ENCODE measurements at regions not wholly inside any gene's neighbourhood (a gene's known extent, or its start where the extent isn't known, plus 50 kb on each side); places are given as distances from the start of the nearest gene placed in this dataset.
"Not testable (repeated sequence)": the region's sequence is repeated elsewhere in the genome, so short reads cannot be mapped to it uniquely, and the experiment has no call there.

DNA sequence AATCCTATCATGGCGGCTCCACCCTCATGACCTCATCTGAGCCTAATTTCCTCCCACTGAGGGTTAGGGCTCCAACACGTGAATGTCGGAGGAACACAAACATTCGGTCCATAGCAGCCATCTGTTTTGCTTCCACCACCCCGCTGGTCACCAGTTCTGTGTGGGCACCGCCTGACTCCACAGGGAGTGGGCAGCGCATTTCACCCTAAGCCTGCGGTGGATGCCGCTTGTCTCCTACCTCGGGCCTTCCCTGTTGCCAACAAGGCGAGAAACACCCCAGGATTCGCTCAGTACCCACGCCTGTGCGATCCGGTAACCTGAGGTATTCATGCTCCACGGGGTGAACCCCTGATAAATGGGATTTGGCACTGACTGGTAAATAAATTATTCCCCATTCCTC is 95.2 kb upstream of the PPP2R5C start:
- no peak overlapping the region for H3K27ac Mint-ChIP-seq
- H3K27me3 Mint-ChIP-seq, result peaks cover 20% of the 10 kb centered on the region
- no peaks in the 10 kb centered on the region for H3K4me1 Mint-ChIP-seq (ENCODE audit: low read depth)
- H3K9me3 Mint-ChIP-seq, result peaks cover 25% of the 10 kb centered on the region
- H3K36me3 Mint-ChIP-seq (ENCODE audit: low read depth), result no peaks in the 10 kb centered on the region
- intact Hi-C loops (cut with micrococcal nuclease), result no loop called here
- H3K4me3 Mint-ChIP-seq, result no peak overlapping the region

DNA sequence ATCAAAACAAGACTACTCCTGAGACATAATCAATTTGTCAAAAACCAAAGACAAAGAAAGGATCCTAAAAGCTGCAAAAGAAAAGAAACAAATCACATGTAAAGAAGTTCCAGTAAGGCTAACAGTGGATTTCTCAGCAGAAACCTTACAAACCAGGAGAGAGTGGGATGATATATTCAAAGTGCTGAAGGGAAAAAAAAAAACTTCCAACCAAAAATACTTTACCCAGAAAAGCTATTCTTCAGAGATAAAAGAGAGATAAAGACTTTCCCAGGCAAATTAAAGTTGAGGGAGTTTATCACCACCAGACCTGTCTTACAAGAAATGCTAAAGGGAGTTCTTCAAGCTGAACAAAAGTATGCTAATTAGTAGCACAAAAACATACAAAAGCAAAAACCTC is 91.9 kb upstream of the PPP2R5C start:
- Mint-ChIP-seq H3K27ac (no peak overlapping the region), H3K27me3 (peaks cover 28% of the 10 kb centered on the region), H3K36me3 (ENCODE audit: low read depth) (no peaks in the 10 kb centered on the region), H3K9me3 (peaks cover 32% of the 10 kb centered on the region), H3K4me1 (ENCODE audit: low read depth) (no peaks in the 10 kb centered on the region), H3K4me3 (no peak overlapping the region)
- intact Hi-C loops (cut with micrococcal nuclease), result no loop called here

DNA sequence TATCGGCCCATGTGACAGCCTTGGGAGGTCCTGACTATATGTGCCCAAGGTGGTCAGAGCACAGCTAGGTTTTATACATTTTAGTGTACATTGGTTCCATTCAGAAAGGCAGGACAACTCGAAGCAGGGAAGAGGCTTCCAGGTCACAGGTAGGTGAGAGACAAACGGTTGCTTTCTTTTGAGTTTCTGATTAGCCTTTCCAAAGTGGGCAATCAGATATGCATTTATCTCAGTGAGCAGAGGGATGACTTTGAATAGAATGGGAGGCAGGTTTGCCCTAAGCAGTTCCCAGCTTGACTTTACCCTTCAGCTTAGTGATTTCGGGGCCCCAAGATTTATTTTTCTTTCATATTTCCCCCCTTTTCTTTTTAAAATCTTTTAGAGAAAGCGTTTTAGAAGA is 87.6 kb upstream of the PPP2R5C start:
- peaks cover 31% of the 10 kb centered on the region for H3K27me3 Mint-ChIP-seq
- intact Hi-C loops (cut with micrococcal nuclease), result no loop called here
- no peaks in the 10 kb centered on the region for H3K36me3 Mint-ChIP-seq (ENCODE audit: low read depth)
- H3K4me3 Mint-ChIP-seq, result no peak overlapping the region
- H3K4me1 Mint-ChIP-seq (ENCODE audit: low read depth), result no peaks in the 10 kb centered on the region
- H3K9me3 Mint-ChIP-seq, result peaks cover 30% of the 10 kb centered on the region
- H3K27ac Mint-ChIP-seq, result no peak overlapping the region

DNA sequence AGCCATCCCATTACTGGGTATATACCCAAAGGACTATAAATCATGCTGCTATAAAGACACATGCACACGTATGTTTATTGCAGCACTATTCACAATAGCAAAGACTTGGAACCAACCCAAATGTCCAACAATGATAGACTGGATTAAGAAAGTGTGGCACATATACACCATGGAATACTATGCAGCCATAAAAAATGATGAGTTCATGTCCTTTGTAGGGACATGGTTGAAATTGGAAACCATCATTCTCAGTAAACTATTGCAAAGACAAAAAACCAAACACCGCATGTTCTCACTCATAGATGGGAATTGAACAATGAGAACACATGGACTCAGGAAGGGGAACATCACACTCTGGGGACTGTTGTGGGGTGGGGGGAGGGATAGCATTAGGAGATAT is 85.7 kb upstream of the PPP2R5C start:
- intact Hi-C loops (cut with micrococcal nuclease); H3K27ac Mint-ChIP-seq; H3K4me3 Mint-ChIP-seq; H3K4me1 Mint-ChIP-seq (ENCODE audit: low read depth); H3K36me3 Mint-ChIP-seq (ENCODE audit: low read depth): not testable (repeated sequence)
- Mint-ChIP-seq H3K9me3 (peaks cover 11% of the 10 kb centered on the region), H3K27me3 (peaks cover 26% of the 10 kb centered on the region)

DNA sequence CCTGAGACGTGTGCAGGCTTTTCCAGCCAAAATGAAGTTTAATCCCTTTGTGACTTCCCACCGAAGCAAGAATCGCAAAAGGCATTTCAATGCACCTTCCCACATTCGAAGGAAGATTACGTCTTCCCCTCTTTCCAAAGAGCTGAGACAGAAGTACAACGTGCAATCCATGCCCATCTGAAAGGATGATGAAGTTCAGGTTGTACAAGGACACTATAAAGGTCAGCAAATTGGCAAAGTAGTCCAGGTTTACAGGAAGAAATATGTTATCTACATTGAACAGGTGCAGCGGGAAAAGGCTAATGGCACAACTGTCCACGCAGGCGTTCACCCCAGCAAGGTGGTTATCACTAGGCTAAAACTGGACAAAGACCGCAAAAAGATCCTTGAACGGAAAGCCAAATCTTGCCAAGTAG is 83.6 kb upstream of the PPP2R5C start:
- H3K4me1 Mint-ChIP-seq (ENCODE audit: low read depth); H3K4me3 Mint-ChIP-seq; H3K36me3 Mint-ChIP-seq (ENCODE audit: low read depth); H3K27ac Mint-ChIP-seq; H3K9me3 Mint-ChIP-seq; intact Hi-C loops (cut with micrococcal nuclease): not testable (repeated sequence)
- H3K27me3 Mint-ChIP-seq, result peaks cover 20% of the 10 kb centered on the region

DNA sequence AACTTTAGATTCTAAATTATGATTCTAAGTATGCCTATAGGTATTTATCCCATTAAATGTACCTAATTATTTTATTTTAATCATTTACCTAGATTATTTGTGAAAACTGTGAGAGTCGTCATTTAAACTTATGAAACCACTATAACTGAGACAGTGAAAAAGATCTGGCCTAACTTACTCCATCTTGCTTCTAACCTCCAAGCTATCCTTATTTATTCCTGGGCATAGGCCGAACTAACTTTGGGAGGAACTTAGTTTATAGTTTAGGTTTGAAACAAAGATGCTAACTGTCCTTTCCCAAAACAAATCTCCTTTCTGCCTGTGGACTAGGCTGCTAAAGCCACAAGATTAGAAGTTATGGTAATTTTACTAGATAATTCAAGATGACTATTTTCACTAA is 79.7 kb upstream of the PPP2R5C start:
- Mint-ChIP-seq H3K9me3 (no peaks in the 10 kb centered on the region), H3K4me1 (ENCODE audit: low read depth) (no peaks in the 10 kb centered on the region), H3K27ac (no peak overlapping the region), H3K4me3 (no peak overlapping the region), H3K27me3 (peaks cover 29% of the 10 kb centered on the region), H3K36me3 (ENCODE audit: low read depth) (no peaks in the 10 kb centered on the region)
- intact Hi-C loops (cut with micrococcal nuclease), result no loop called here

DNA sequence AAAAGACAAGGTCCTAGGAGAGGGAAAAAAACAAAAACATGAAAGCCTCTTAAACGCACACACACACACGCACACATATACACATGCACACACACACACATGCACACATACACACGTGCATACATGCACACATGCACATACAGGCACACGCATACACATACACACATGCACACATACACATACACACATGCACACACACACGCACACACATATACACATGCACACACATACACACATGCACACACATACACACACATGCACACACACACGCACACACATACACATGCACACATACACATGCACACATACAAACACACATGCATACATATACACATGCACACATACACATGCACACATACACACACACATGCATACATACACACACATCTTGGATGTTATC is 78.1 kb upstream of the PPP2R5C start:
- peaks cover 26% of the 10 kb centered on the region for H3K27me3 Mint-ChIP-seq
- intact Hi-C loops (cut with micrococcal nuclease), result no loop called here
- H3K27ac Mint-ChIP-seq, result no peak overlapping the region
- H3K4me3 Mint-ChIP-seq, result no peak overlapping the region
- no peaks in the 10 kb centered on the region for H3K36me3 Mint-ChIP-seq (ENCODE audit: low read depth)
- H3K9me3 Mint-ChIP-seq, result no peaks in the 10 kb centered on the region
- no peaks in the 10 kb centered on the region for H3K4me1 Mint-ChIP-seq (ENCODE audit: low read depth)

DNA sequence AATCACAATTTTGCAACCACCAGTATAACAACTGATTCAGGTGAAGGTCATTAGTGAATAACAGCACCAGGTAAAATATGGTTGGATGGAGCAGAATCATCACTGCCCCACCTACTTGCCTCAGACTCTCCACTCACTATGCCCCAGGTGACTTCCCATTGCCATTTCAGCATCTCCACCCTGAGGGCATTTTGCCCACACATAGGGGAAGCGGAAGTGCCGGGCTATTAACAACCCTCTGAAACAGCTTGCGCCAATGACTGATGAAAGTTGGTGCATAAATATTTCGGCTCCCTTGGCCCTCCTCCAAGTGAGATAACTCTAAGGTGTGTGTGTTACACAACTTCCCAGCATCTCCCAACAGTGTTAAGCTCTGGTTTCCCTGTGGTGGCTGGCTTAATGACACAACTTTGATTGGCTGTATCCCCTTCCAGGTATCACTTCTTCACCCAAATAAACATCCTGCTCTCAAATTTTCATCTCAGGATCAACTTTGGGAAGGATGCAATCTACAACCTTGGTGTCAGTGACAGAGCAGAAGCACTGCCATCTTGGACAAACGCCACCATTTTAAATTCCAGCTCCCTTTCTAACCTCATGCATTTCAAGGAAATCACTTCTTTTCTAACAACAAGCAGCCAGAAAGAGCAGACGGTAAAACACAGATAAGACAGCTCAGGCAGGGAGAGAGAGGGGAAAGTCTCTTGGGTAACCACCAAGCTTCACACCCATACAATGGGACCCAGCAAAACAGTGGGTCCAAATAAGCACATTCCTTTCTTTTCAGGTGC is 73.6 kb upstream of the PPP2R5C start:
- no peak overlapping the region for H3K27ac Mint-ChIP-seq
- no peaks in the 10 kb centered on the region for H3K4me1 Mint-ChIP-seq (ENCODE audit: low read depth)
- no peak overlapping the region for H3K4me3 Mint-ChIP-seq
- H3K27me3 Mint-ChIP-seq, result peaks cover 28% of the 10 kb centered on the region
- no peaks in the 10 kb centered on the region for H3K36me3 Mint-ChIP-seq (ENCODE audit: low read depth)
- intact Hi-C loops (cut with micrococcal nuclease), result no loop called here
- no peaks in the 10 kb centered on the region for H3K9me3 Mint-ChIP-seq

DNA sequence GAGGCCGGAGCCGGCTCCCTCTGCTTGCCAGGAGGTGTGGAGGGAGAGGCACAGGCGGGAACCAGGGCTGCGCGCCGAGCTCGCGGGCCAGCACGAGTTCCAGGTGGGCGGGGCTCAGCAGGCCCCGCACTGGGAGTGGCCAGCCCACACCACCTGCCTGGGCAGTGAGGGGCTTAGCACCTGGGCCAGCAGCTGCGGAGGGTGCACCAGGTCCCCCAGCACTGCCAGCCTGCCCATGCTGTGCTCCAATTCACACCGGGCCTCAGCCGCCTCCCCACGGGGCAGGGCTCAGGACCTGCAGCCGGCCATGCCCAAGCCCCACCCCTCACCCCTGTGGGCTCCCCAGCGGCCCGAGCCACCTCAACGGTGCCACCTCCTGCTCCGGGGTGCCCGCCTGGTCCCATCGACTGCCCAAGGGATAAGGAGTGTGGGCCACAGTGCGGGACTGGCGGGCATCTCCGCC is 72.4 kb upstream of the PPP2R5C start:
- Mint-ChIP-seq H3K4me1 (ENCODE audit: low read depth) (no peaks in the 10 kb centered on the region), H3K36me3 (ENCODE audit: low read depth) (no peaks in the 10 kb centered on the region), H3K27me3 (peaks cover 22% of the 10 kb centered on the region), H3K27ac (no peak overlapping the region), H3K9me3 (no peaks in the 10 kb centered on the region), H3K4me3 (no peak overlapping the region)
- intact Hi-C loops (cut with micrococcal nuclease), result no loop called here

DNA sequence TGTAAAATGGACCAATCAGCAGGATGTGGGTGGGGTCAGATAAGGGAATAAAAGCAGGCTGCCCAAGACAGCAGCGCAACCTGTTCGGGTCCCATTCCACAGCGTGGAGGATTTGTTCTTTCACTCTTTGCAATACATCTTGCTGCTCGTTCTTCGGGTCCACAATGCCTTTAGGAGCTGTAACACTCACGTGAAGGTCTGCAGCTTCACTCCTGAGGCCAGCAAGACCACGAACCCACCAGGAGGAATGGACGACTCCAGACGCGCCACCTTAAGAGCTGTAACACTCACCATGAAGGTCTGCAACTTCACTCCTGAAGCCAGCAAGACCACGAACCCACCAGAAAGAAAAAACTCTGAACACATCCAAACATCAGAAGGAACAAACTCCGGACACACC is 71.5 kb upstream of the PPP2R5C start:
- H3K36me3 Mint-ChIP-seq (ENCODE audit: low read depth); H3K4me3 Mint-ChIP-seq; H3K27ac Mint-ChIP-seq; intact Hi-C loops (cut with micrococcal nuclease); H3K4me1 Mint-ChIP-seq (ENCODE audit: low read depth); H3K9me3 Mint-ChIP-seq: not testable (repeated sequence)
- peaks cover 16% of the 10 kb centered on the region for H3K27me3 Mint-ChIP-seq

DNA sequence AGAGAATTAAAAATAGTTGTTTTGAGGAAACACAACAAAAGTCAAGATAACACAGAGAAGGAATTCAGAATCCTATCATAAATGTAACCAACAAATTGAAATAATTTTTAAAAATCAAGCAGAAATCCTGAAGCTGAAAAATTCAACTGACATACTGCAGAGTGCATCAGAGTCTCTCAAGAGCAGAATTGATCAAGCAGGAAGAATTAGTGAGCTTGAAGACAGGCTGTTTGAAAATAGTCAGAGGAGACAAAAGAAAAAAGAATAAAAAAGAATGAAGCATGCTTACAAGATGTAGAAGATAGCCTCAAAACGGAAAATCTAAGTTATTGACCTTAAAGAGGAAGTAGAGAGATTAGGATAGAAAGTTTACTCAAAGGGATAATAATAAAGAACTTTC is 65.8 kb upstream of the PPP2R5C start:
- peaks cover 44% of the 10 kb centered on the region for H3K27me3 Mint-ChIP-seq

DNA sequence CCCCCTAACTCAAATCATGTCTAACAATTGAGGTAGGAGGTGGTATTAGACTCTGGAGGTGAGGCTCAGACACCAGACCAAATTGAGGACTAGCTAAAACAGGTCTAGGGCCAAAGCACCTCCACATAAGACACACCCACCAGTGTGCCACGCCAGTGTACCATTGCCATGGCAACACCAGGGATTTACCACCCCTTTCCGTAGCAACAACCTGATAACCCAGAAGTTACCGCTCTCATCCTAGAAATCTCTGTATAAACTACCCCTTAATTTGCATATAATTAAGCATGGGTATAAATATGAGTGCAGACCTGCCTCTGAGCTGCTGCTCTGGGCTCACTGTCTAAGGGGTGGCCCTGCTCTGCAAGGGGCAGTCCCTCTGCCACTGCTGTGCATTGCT is 57.4 kb upstream of the PPP2R5C start:
- H3K27me3 Mint-ChIP-seq, result peaks cover 65% of the 10 kb centered on the region
- H3K4me1 Mint-ChIP-seq (ENCODE audit: low read depth), result peaks cover 22% of the 10 kb centered on the region
- H3K4me3 Mint-ChIP-seq, result no peak overlapping the region
- no peaks in the 10 kb centered on the region for H3K9me3 Mint-ChIP-seq
- no peaks in the 10 kb centered on the region for H3K36me3 Mint-ChIP-seq (ENCODE audit: low read depth)
- H3K27ac Mint-ChIP-seq, result no peak overlapping the region
- intact Hi-C loops (cut with micrococcal nuclease), result loop anchor here (10.0 kb wide), 1 partner anchor 191 kb away; no protein-coding TSS in a partner anchor

More for the DNA sequence above, 65.8 kb upstream of the PPP2R5C start:
- intact Hi-C loops (cut with micrococcal nuclease), result no loop called here
- H3K27ac Mint-ChIP-seq, result no peak overlapping the region
- no peaks in the 10 kb centered on the region for H3K4me1 Mint-ChIP-seq (ENCODE audit: low read depth)
- H3K9me3 Mint-ChIP-seq, result peaks cover 22% of the 10 kb centered on the region
- no peak overlapping the region for H3K4me3 Mint-ChIP-seq
- no peaks in the 10 kb centered on the region for H3K36me3 Mint-ChIP-seq (ENCODE audit: low read depth)

DNA sequence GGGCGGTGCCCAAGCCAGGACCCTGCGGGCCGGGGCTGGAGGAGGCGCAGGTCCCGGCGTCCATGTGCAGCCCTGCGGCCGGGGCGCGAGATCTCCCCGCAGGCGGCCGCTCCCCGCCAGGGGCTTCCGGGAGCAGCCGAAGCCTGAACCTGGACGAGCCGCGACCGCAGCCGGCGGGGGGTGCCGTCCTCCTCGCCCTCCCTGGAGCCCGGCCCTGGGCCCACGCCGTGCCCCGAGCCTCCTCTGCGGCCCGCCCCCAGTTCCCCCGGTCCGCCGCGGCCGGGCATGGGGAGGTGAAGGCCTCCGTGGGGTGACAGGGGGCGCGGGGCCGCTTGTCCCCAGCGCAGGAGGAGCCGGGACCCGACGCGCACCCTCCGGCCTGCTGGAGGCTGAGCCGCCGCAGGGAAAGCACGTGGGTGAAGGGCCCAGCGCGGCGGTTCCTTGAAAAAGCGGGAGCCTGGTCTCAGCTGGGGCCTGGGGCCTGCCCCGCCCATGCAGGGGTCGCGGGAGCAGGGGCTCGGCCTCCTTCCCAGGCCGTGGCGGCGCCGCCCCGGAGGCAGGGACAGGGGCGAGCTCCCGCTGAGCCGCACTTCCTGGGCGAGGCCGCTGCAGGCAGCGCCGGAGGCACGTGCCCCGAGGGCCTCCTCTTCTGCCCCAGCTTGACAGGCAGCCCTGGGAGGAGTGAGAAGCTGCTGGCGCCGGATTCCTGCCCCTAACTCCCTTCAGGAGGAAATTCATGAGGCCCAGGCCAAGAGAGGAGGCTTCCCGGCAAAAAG is 55.6 kb upstream of the PPP2R5C start:
- Mint-ChIP-seq H3K9me3 (no peaks in the 10 kb centered on the region), H3K27ac (peak overlapping the region; percentile 83), H3K4me1 (ENCODE audit: low read depth) (peaks cover 31% of the 10 kb centered on the region), H3K36me3 (ENCODE audit: low read depth) (no peaks in the 10 kb centered on the region), H3K4me3 (peak overlapping the region; percentile 64), H3K27me3 (peaks cover 61% of the 10 kb centered on the region)
- intact Hi-C loops (cut with micrococcal nuclease), result loop anchor here (2.0 to 10.0 kb wide), 3 partner anchors 55 to 189 kb away; partner anchors contain the start of gene PPP2R5C

DNA sequence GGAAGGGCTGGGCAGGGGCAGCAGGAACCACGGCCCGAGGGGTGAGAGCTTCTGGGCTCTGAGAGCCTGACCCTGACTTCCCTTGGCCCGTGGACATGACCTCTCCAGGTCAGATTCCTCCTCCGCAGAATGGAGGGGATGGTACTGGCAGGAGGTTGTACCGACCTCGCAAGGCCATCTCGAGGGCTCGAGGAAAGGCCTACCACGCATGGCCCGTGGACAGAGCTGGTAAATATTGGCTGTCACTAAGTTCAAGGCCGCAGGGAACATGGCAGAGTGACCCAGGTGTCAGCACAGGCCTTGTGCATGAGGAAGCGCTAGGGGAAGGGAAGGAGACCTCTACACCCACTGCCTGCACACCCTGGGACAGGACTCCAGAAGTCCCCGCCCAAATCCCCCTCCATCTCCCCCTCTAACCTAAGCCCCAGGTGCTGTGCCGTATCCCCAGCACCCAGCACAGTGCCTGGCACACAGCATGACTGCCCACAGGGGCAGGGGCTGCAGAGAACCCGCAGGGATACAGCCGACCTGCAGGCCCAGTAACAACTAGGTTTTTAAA is 54.9 kb upstream of the PPP2R5C start:
- Mint-ChIP-seq H3K9me3 (no peaks in the 10 kb centered on the region), H3K36me3 (ENCODE audit: low read depth) (no peaks in the 10 kb centered on the region), H3K4me3 (no peak overlapping the region), H3K27me3 (peaks cover 63% of the 10 kb centered on the region), H3K27ac (peak overlapping the region; percentile 83), H3K4me1 (ENCODE audit: low read depth) (peaks cover 36% of the 10 kb centered on the region)
- intact Hi-C loops (cut with micrococcal nuclease), result loop anchor here (2.0 to 10.0 kb wide), 3 partner anchors 54 to 188 kb away; partner anchors contain the start of gene PPP2R5C

All from dendritic cell treated with granulocyte-macrophage colony-stimulating factor and Interleukin-4, amounts not matched to agents 40 ng/mL and 50 ng/mL, for 4 days (primary cell).